K562 (cell line): ENCODE measurements at regions not wholly inside any gene's neighbourhood (a gene's known extent, or its start where the extent isn't known, plus 50 kb on each side); places are given as distances from the start of the nearest gene placed in this dataset.

Experiments used
- ATAC-seq: fragments of 200-7000 bp; cut with Tn5 transposase; 3 replicates; pipeline ENCODE4 v1.9.1; 2020; ENCODE audit warnings: moderate library complexity
- BruUV-seq: library from RNA; stranded (reverse); fragments of 400-500 nt; replicated peaks from 2 replicates; lab custom pipeline; 2021; lab: Mats Ljungman, UMichigan
- CTCF ChIA-PET: fragments of 300-600 bp; formaldehyde crosslinking; extraction: SDS; loops from one replicate; lab custom pipeline; 2021; ENCODE audit warnings: low intra/inter-chr PET ratio; lab: Yijun Ruan, JAX
- POLR2A ChIA-PET: fragments of 300-600, 350-650 bp; sonication (Branson Sonifier 250); formaldehyde crosslinking; extraction: SDS; loops from one replicate; lab custom pipeline; 2021; ENCODE audit warnings: antibody characterized with exemption, inconsistent platforms; lab: Yijun Ruan, JAX
- DNase-seq, 4 experiments: peaks; one replicate each; pipeline versions ENCODE4 v3.0.0 to v3.0.0-alpha.2; 2011 to 2018; ENCODE audit warnings: low spot score in 3 of 4, mixed read lengths in 3 of 4; ENCODE audit errors: extremely low read depth in 1 of 4
- FAIRE-seq: peaks from 2 replicates; lab custom pipeline; 2011; peaks lifted over from hg19 to GRCh38; lab: Jason Lieb, UNC
- H2AFZ ChIP-seq: 2 replicates; pipeline ENCODE4 v1.6.0; 2011; ENCODE audit warnings: low read depth, low read length, control low read depth, inconsistent platforms
- H3K27ac ChIP-seq: fragments of 200-600 bp; 3 replicates; pipeline ENCODE4 v1.8.0; 2011; ENCODE audit warnings: low read depth, mild to moderate bottlenecking, control low read depth, inconsistent platforms, low read length, moderate library complexity, mixed read lengths; ENCODE audit errors: extremely low read depth
- H3K27me3 ChIP-seq, 2 experiments: fragments of 300-600 bp in 1 of 2; 2 replicates in 1 of 2; 3 replicates in 1 of 2; pipeline versions ENCODE4 v1.6.0 to v1.8.0; 2011; ENCODE audit warnings: inconsistent platforms in 2 of 2, low read length in 2 of 2, mild to moderate bottlenecking in 1 of 2, mixed read lengths in 1 of 2, moderate library complexity in 1 of 2; ENCODE audit not compliant: control insufficient read depth in 2 of 2, insufficient read depth in 2 of 2
- H3K36me3 ChIP-seq: fragments of 300-600 bp; 3 replicates; pipeline ENCODE4 v1.8.0; 2011; ENCODE audit warnings: mild to moderate bottlenecking, low read length, inconsistent platforms; ENCODE audit not compliant: control insufficient read depth, insufficient read depth
- H3K4me1 ChIP-seq, 2 experiments: fragments of 200-600 bp in 1 of 2; replicated peaks in 1 of 2; 2 replicates in 1 of 2; 3 replicates in 1 of 2; pipeline versions ENCODE4 v1.5.1 to v1.8.0; 2011; ENCODE audit warnings: inconsistent platforms in 2 of 2, low read length in 2 of 2, mild to moderate bottlenecking in 1 of 2, mixed read lengths in 1 of 2, moderate library complexity in 1 of 2; ENCODE audit not compliant: control insufficient read depth in 2 of 2, insufficient read depth in 2 of 2
- H3K4me2 ChIP-seq: 2 replicates; pipeline ENCODE4 v1.6.1; 2011; ENCODE audit warnings: low read length, control low read depth, inconsistent platforms, mixed read lengths; ENCODE audit not compliant: insufficient read depth
- H3K4me3 ChIP-seq: fragments of 200-600 bp; sonication (generic), shearing (Covaris generic); 2 replicates; pipeline ENCODE4 v1.5.1; 2016; ENCODE audit warnings: control low read depth, inconsistent platforms
- H3K79me2 ChIP-seq: fragments of 200-600 bp; 3 replicates; pipeline ENCODE4 v1.8.0; 2011; ENCODE audit warnings: low read length, inconsistent platforms; ENCODE audit not compliant: control insufficient read depth, insufficient read depth
- H3K9ac ChIP-seq, 2 experiments: 2 replicates each; pipeline versions ENCODE4 v1.6.0 to v1.6.1; 2011; ENCODE audit warnings: low read depth in 2 of 2, low read length in 2 of 2, control low read depth in 1 of 2, inconsistent platforms in 1 of 2, mild to moderate bottlenecking in 1 of 2, mixed read lengths in 1 of 2; ENCODE audit not compliant: insufficient read depth in 1 of 2
- H3K9me1 ChIP-seq: one replicate; pipeline ENCODE4 v1.6.0; 2011; ENCODE audit warnings: inconsistent platforms, mild to moderate bottlenecking, low read length, moderate library complexity; ENCODE audit not compliant: control insufficient read depth, insufficient read depth
- H3K9me3 ChIP-seq: replicated peaks from 2 replicates; pipeline ENCODE4 v1.5.1; 2011; ENCODE audit warnings: low read depth, low read length, inconsistent platforms; ENCODE audit not compliant: control insufficient read depth, insufficient read depth
- H4K20me1 ChIP-seq: replicated peaks from 2 replicates; pipeline ENCODE4 v1.6.1; 2011; ENCODE audit warnings: low read length, inconsistent platforms, mixed read lengths; ENCODE audit not compliant: control insufficient read depth, insufficient read depth
- BRD9 ChIP-seq: fragments of 450-650 bp; IDR thresholded peaks from 2 replicates; pipeline ENCODE4 v1.6.1; 2018; ENCODE audit warnings: low read depth; ENCODE audit not compliant: partially characterized antibody
- CTCF ChIP-seq, 3 experiments: IDR thresholded peaks in 2 of 3; conservative IDR thresholded peaks in 1 of 3; 2 replicates each; pipeline ENCODE4 v1.5.1; 2011 to 2012; ENCODE audit warnings: low read length in 3 of 3, mild to moderate bottlenecking in 3 of 3, control low read depth in 2 of 3, improper control_type of control experiment in 1 of 3, inconsistent platforms in 1 of 3, low read depth in 1 of 3, mixed read lengths in 1 of 3, moderate library complexity in 1 of 3; ENCODE audit not compliant: insufficient read depth in 2 of 3
- E2F8 ChIP-seq: fragments of 450-650 bp; IDR thresholded peaks from 2 replicates; pipeline ENCODE4 v1.7.1; 2018; ENCODE audit warnings: mild to moderate bottlenecking, low read depth; ENCODE audit not compliant: partially characterized antibody
- EHMT2 ChIP-seq: fragments of 450-650 bp; IDR thresholded peaks from 2 replicates; pipeline ENCODE4 v1.6.1; 2018; ENCODE audit warnings: antibody characterized with exemption
- ELF2 ChIP-seq: fragments of 250-450 bp; sonication (Bioruptor Pico); IDR thresholded peaks from 2 replicates; pipeline ENCODE4 v1.5.0; 2021; ENCODE audit warnings: mild to moderate bottlenecking
- GABPB1 ChIP-seq: sonication (generic); formaldehyde crosslinking; IDR thresholded peaks from 2 replicates; pipeline ENCODE4 v1.8.0; 2022; ENCODE audit warnings: mild to moderate bottlenecking, missing genetic modification reagents
- HDAC3 ChIP-seq: fragments of 450-650 bp; IDR thresholded peaks from 2 replicates; pipeline ENCODE4 v1.6.1; 2018; ENCODE audit warnings: borderline replicate concordance, mild to moderate bottlenecking, moderate library complexity; ENCODE audit not compliant: partially characterized antibody
- HDGF ChIP-seq: fragments of 450-650 bp; IDR thresholded peaks from 2 replicates; pipeline ENCODE4 v1.6.1; 2016
- HES1 ChIP-seq: fragments of 450-650 bp; IDR thresholded peaks from 2 replicates; pipeline ENCODE4 v1.6.1; 2016; ENCODE audit warnings: low read depth, mild to moderate bottlenecking, moderate library complexity
- HMG20B ChIP-seq: fragments of 250-450 bp; sonication (Bioruptor Pico); IDR thresholded peaks from 2 replicates; pipeline ENCODE4 v1.5.0; 2021; ENCODE audit warnings: mild to moderate bottlenecking
- KDM4B ChIP-seq, 2 experiments: fragments of 450-650 bp in 1 of 2; sonication (generic) in 1 of 2; IDR thresholded peaks; 2 replicates each; pipeline ENCODE4 v1.6.1; 2016 to 2017; ENCODE audit warnings: borderline replicate concordance in 2 of 2, antibody characterized with exemption in 1 of 2, low read depth in 1 of 2, mild to moderate bottlenecking in 1 of 2
- MCM7 ChIP-seq, 2 experiments: fragments of 450-650 bp; IDR thresholded peaks; 2 replicates each; pipeline ENCODE4 v1.6.1; 2016 to 2018
- MNT ChIP-seq, 2 experiments: fragments of 450-650 bp; conservative IDR thresholded peaks; 2 replicates each; pipeline ENCODE4 v1.6.1; 2017; ENCODE audit warnings: mild to moderate bottlenecking in 2 of 2, moderate library complexity in 2 of 2
- RCOR1 ChIP-seq, 2 experiments: IDR thresholded peaks; 2 replicates each; pipeline ENCODE4 v1.6.1; 2012; ENCODE audit warnings: low read depth in 2 of 2, low read length in 2 of 2, borderline replicate concordance in 1 of 2, improper control_type of control experiment in 1 of 2
- SIRT6 ChIP-seq: IDR thresholded peaks from one replicate; pipeline ENCODE4 v1.6.1; 2012; ENCODE audit warnings: low read depth, mild to moderate bottlenecking, control low read depth, inconsistent platforms, low read length, moderate library complexity
- TBP ChIP-seq: optimal IDR thresholded peaks from 2 replicates; pipeline ENCODE3; 2011; ENCODE audit warnings: low read depth, low read length, improper control_type of control experiment
- TSC22D4 ChIP-seq: fragments of 450-650 bp; IDR thresholded peaks from 2 replicates; pipeline ENCODE4 v1.6.1; 2016; ENCODE audit warnings: missing genetic modification characterization, missing biosample characterization, control low read depth
- in situ Hi-C: fragments of 300-500 bp; cut with MboI; formaldehyde crosslinking; loops from 4 replicates; pipeline ENCODE4 v1.15.0; 2018; ENCODE audit warnings: inconsistent platforms, mixed read lengths
- intact Hi-C: fragments of 100-400 bp; cut with micrococcal nuclease; formaldehyde crosslinking; loops from 2 replicates; pipeline ENCODE4 v1.14.2; 2022

GRCh38 chr5:13217636-13218035 lies 726.9 kb downstream of the DNAH5 start (continued):
- TF ChIP-seq E2F8: no peak
- TF ChIP-seq BRD9: no peak
- no peak for TF ChIP-seq HDGF
- no peak for TF ChIP-seq RCOR1 (IDR thresholded peaks at IDR 0.05; ENCODE audit: borderline replicate concordance in 1 of 2, low read depth in 2 of 2, low read length in 2 of 2)
- TF ChIP-seq, all 486 proteins: peak for 0

- H3K79me2 ChIP-seq: no peaks in the 10 kb centered on the region
- H3K4me1 ChIP-seq: no peaks in the 10 kb centered on the region
- ATAC-seq (no peak), DNase-seq (no peak), FAIRE-seq (no peak)
- CTCF ChIA-PET: no interaction called here
- in situ Hi-C loops (no loop called here), intact Hi-C loops (no loop called here)
- H3K36me3 ChIP-seq: no peaks in the 10 kb centered on the region
- H3K9me1 ChIP-seq: no peaks in the 10 kb centered on the region
- H3K4me3 ChIP-seq: no peak overlapping the region
- POLR2A ChIA-PET: no interaction called here
- no peak overlapping the region for H3K4me2 ChIP-seq
- H3K9me3 ChIP-seq: no peaks in the 10 kb centered on the region
- no peak overlapping the region for H3K27ac ChIP-seq
- BruUV-seq: no TSS peak
- no peak overlapping the region for H3K9ac ChIP-seq
- no peaks in the 10 kb centered on the region for H4K20me1 ChIP-seq
- H3K27me3 ChIP-seq: no peaks in the 10 kb centered on the region
- H2AFZ ChIP-seq: no peak overlapping the region
- TF ChIP-seq ELF2 (CRISPR knock-in tag) (no peak), HES1 (no peak), TSC22D4 (tag) (no peak), GABPB1 (CRISPR knock-in tag) (no peak), HMG20B (CRISPR knock-in tag) (no peak), KDM4B (IDR thresholded peaks at IDR 0.05; ENCODE audit: borderline replicate concordance in 2 of 2, low read depth in 1 of 2) (no peak), MCM7 (IDR thresholded peaks at IDR 0.05) (no peak), MNT (conservative IDR thresholded peaks at IDR 0.05) (no peak), TBP (no peak), CTCF (IDR thresholded peaks at IDR 0.05 in 2 of 3, conservative IDR thresholded peaks at IDR 0.05 in 1 of 3; ENCODE audit: insufficient read depth in 2 of 3, low read depth in 1 of 3, low read length in 3 of 3) (no peak), EHMT2 (no peak), HDAC3 (no peak), SIRT6 (no peak)
These were observed 728.7 kb downstream of the DNAH5 start for GRCh38 chr5:13215806-13216205.
